Gastrocnemius medialis (tissue), 4 donors: ENCODE measurements at regions not wholly inside any gene's neighbourhood (a gene's known extent, or its start where the extent isn't known, plus 50 kb on each side); places are given as distances from the start of the nearest gene placed in this dataset.

ENCODE experiments used
- ATAC-seq, 2 donors: fragments of 150-250 bp; one replicate each; pipeline ENCODE4 v1.9.1; 2016
- DNase-seq, 2 donors: peaks; one replicate each; pipeline ENCODE4 v3.0.0-alpha.2; 2019
- H3K27ac ChIP-seq, 4 donors: fragments of 200-600 bp; sonication (generic); 1 replicate in 1 of 4; 2 replicates in 3 of 4; pipeline ENCODE4 v1.5.1; 2016 to 2018; ENCODE audit warnings: mild to moderate bottlenecking in 2 of 4, moderate library complexity in 1 of 4
- H3K27me3 ChIP-seq, 3 donors: fragments of 200-600 bp; sonication (generic) in 2 of 3; 1 replicate in 1 of 3; 2 replicates in 2 of 3; pipeline versions ENCODE4 v1.5.1 to v1.6.0; 2016 to 2019; ENCODE audit warnings: mild to moderate bottlenecking in 1 of 3, moderate library complexity in 1 of 3
- H3K36me3 ChIP-seq, 2 donors: fragments of 200-600 bp; sonication (generic) in 1 of 2; one replicate each; pipeline ENCODE4 v1.5.1; 2017 to 2018
- H3K4me1 ChIP-seq, 2 donors: fragments of 200-600 bp; sonication (generic) in 1 of 2; one replicate each; pipeline ENCODE4 v1.5.1; 2016 to 2017; ENCODE audit warnings: mild to moderate bottlenecking in 2 of 2
- H3K4me3 ChIP-seq, 4 donors: fragments of 200-600 bp; sonication (generic) in 3 of 4; 1 replicate in 1 of 4; 2 replicates in 3 of 4; pipeline ENCODE4 v1.5.1; 2016 to 2019; ENCODE audit warnings: mild to moderate bottlenecking in 2 of 4
- H3K9me3 ChIP-seq, 3 donors: fragments of 200-600 bp; sonication (generic) in 2 of 3; 1 replicate in 1 of 3; 2 replicates in 2 of 3; pipeline ENCODE4 v1.5.1; 2016 to 2019
- CTCF ChIP-seq, 5 experiments: fragments of 450-650 bp in 3 of 5; fragments of 200-600 bp in 2 of 5; sonication (generic) in 2 of 5; IDR thresholded peaks in 4 of 5; conservative IDR thresholded peaks in 1 of 5; 1 replicate in 4 of 5; 2 replicates in 1 of 5; pipeline ENCODE4 v1.5.1; 2016 to 2019; ENCODE audit warnings: antibody characterized with exemption in 5 of 5, mild to moderate bottlenecking in 3 of 5, moderate library complexity in 3 of 5
- POLR2A ChIP-seq, 2 donors: fragments of 450-650 bp; IDR thresholded peaks; one replicate each; pipeline ENCODE4 v1.6.1; 2017; ENCODE audit warnings: antibody characterized with exemption in 2 of 2, mild to moderate bottlenecking in 2 of 2, moderate library complexity in 2 of 2
- in situ Hi-C, 4 donors: fragments of 200-750 bp; cut with MboI; loops; one replicate each; pipeline versions ENCODE4 v1.15.0 to v1.8.0; 2017; ENCODE audit warnings: low sequenced_read_pairs in 4 of 4
- intact Hi-C: fragments of 100-400 bp; cut with DNase I; formaldehyde crosslinking; loops from one replicate; pipeline ENCODE4 v1.15.1; 2023; ENCODE audit warnings: low total_unique reads

GRCh38 chr2:234241656-234242458 is 191.4 kb downstream of the SPP2 start:
- in situ Hi-C loops (no loop called here), intact Hi-C loops (no loop called here)
- Histone ChIP-seq H3K4me1 (no peaks in the 10 kb centered on the region), H3K27ac (no peak overlapping the region), H3K4me3 (no peak overlapping the region), H3K27me3 (no peaks in the 10 kb centered on the region), H3K36me3 (no peaks in the 10 kb centered on the region), H3K9me3 (no peaks in the 10 kb centered on the region)
- no peak for ATAC-seq
- TF ChIP-seq CTCF (IDR thresholded peaks at IDR 0.05 in 4 of 5, conservative IDR thresholded peaks at IDR 0.05 in 1 of 5) (no peak), POLR2A (IDR thresholded peaks at IDR 0.05) (no peak)
- DNase-seq: no peak

- H3K27me3 ChIP-seq: no peaks in the 10 kb centered on the region
- ATAC-seq (no peak), DNase-seq (no peak)
- no peaks in the 10 kb centered on the region for H3K36me3 ChIP-seq
- intact Hi-C loops: no loop called here
- in situ Hi-C loops: no loop called here
- no peaks in the 10 kb centered on the region for H3K4me1 ChIP-seq
- H3K9me3 ChIP-seq: no peaks in the 10 kb centered on the region
- no peak overlapping the region for H3K27ac ChIP-seq
- no peak overlapping the region for H3K4me3 ChIP-seq
- TF ChIP-seq POLR2A (IDR thresholded peaks at IDR 0.05) (no peak), CTCF (IDR thresholded peaks at IDR 0.05 in 4 of 5, conservative IDR thresholded peaks at IDR 0.05 in 1 of 5) (no peak)
Measured at GRCh38 chr2:234240917-234241316, 190.4 kb downstream of the SPP2 start.

GRCh38 chr2:234235191-234235590 is 184.7 kb downstream of the SPP2 start:
- no peak for ATAC-seq
- Histone ChIP-seq H3K4me1 (no peaks in the 10 kb centered on the region), H3K27me3 (no peaks in the 10 kb centered on the region), H3K36me3 (no peaks in the 10 kb centered on the region), H3K4me3 (no peak overlapping the region), H3K27ac (no peak overlapping the region), H3K9me3 (no peaks in the 10 kb centered on the region)
- intact Hi-C loops: no loop called here
- DNase-seq: no peak
- TF ChIP-seq POLR2A (IDR thresholded peaks at IDR 0.05) (no peak), CTCF (IDR thresholded peaks at IDR 0.05 in 4 of 5, conservative IDR thresholded peaks at IDR 0.05 in 1 of 5) (no peak)
- in situ Hi-C loops: no loop called here

GRCh38 chr2:234231460-234231859 is 181.0 kb downstream of the SPP2 start:
- no peak overlapping the region for H3K27ac ChIP-seq
- in situ Hi-C loops: no loop called here
- intact Hi-C loops: no loop called here
- H3K9me3 ChIP-seq: no peaks in the 10 kb centered on the region
- H3K36me3 ChIP-seq: no peaks in the 10 kb centered on the region
- no peak for ATAC-seq
- H3K4me3 ChIP-seq: no peak overlapping the region
- no peak for TF ChIP-seq CTCF (IDR thresholded peaks at IDR 0.05 in 4 of 5, conservative IDR thresholded peaks at IDR 0.05 in 1 of 5)
- no peak for TF ChIP-seq POLR2A (IDR thresholded peaks at IDR 0.05)
- no peaks in the 10 kb centered on the region for H3K4me1 ChIP-seq
- DNase-seq: no peak
- no peaks in the 10 kb centered on the region for H3K27me3 ChIP-seq

DNA sequence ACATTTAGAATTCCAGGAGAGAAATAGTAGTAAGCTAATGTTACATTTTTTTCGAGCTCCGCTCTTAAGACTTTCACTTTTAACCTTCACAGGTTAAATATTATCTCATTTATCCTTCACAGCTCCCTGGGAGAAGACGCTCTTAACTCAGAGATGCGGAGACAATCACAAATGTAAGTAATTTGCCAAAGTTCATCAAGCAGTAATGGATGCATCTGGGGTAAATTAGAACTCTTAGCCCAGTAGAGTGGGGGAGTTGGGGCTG is 168.5 kb downstream of the SPP2 start:
- DNase-seq (no peak), ATAC-seq (no peak)
- Histone ChIP-seq H3K27ac (no peak overlapping the region), H3K4me1 (no peaks in the 10 kb centered on the region), H3K36me3 (no peaks in the 10 kb centered on the region), H3K27me3 (no peaks in the 10 kb centered on the region), H3K9me3 (no peaks in the 10 kb centered on the region), H3K4me3 (no peak overlapping the region)
- TF ChIP-seq POLR2A (IDR thresholded peaks at IDR 0.05) (no peak), CTCF (IDR thresholded peaks at IDR 0.05 in 4 of 5, conservative IDR thresholded peaks at IDR 0.05 in 1 of 5) (no peak)
- in situ Hi-C loops: no loop called here
- intact Hi-C loops: no loop called here
